ENCODE measurements at regions not wholly inside any gene's neighbourhood (a gene's known extent, or its start where the extent isn't known, plus 50 kb on each side); places are given as distances from the start of the nearest gene placed in this dataset.

DNA sequence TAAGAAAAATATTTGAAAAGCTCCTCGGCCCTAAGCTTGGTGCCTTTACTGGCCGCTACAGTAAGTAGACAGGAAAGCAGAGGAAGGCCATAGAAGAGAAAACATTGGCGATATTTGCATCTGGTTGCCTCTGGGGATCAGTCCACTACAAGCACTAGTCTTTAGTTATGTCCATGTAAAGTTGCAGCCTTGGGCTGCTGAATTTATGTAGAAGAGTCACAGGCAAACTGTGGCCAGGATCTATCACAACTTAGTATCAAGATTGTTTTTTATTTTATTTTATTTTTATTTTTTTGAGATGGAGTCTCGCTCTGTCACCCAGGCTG lies 228.7 kb upstream of the CAMK1G start:
- Histone ChIP-seq H3K4me3 (ENCODE audit: low read depth, low read length) (no peak overlapping the region), H3K36me3 (ENCODE audit: control insufficient read depth in 2 of 2, insufficient read depth in 1 of 2, low read length in 2 of 2) (no peaks in the 10 kb centered on the region), H3K27ac (ENCODE audit: extremely low read depth, low read depth, low read length) (no peak overlapping the region), H3K9me3 (ENCODE audit: control insufficient read depth, insufficient read depth, low read depth, low read length) (no peaks in the 10 kb centered on the region), H3K4me1 (ENCODE audit: control insufficient read depth, insufficient read depth, low read length) (no peaks in the 10 kb centered on the region)
- POLR2A ChIA-PET: no interaction called here
- TF ChIP-seq AEBP2 (tag by site-specific recombination; IDR thresholded peaks at IDR 0.05; ENCODE audit: borderline replicate concordance) (no peak), ZSCAN16 (tag by site-specific recombination; IDR thresholded peaks at IDR 0.05) (no peak)
- CTCF ChIA-PET: interaction anchor here (0.6 to 7.7 kb wide), 46 partner anchors 9 to 1853 kb away, joined by 3 to 45 read pairs (median 4); no protein-coding TSS in a partner anchor

DNA sequence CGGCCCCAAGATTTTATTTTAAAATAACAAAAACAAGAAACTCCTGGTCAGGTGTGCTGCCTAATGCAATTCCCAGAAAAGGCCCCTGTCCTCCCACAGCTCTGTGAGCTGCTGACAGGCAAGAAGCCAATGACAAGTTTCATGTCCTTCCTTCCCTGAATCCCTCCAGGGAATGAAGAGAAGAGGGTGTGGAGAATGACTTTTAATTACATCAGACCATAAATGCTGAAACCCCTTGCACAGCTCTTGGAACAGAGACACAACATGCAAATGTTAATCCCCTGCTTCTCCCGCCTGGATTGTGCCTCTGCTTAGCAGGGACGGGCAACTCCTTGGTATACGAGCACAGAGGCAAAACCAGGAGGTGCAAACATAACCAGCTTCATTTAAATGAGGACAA lies 228.1 kb upstream of the CAMK1G start:
- Histone ChIP-seq H3K9me3 (ENCODE audit: control insufficient read depth, insufficient read depth, low read depth, low read length) (no peaks in the 10 kb centered on the region), H3K4me3 (ENCODE audit: low read depth, low read length) (no peak overlapping the region), H3K4me1 (ENCODE audit: control insufficient read depth, insufficient read depth, low read length) (no peaks in the 10 kb centered on the region), H3K27ac (ENCODE audit: extremely low read depth, low read depth, low read length) (no peak overlapping the region), H3K36me3 (ENCODE audit: control insufficient read depth in 2 of 2, insufficient read depth in 1 of 2, low read length in 2 of 2) (no peaks in the 10 kb centered on the region)
- ChIA-PET POLR2A (no interaction called here), CTCF (interaction anchor here (0.6 to 7.7 kb wide), 12 partner anchors 8 to 1854 kb away, joined by 3 to 45 read pairs (median 6); no protein-coding TSS in a partner anchor)
- TF ChIP-seq ZNF571 (tag by site-specific recombination; IDR thresholded peaks at IDR 0.05) (no peak), ZNF768 (tag by site-specific recombination; IDR thresholded peaks at IDR 0.05) (no peak), ZNF292 (tag by site-specific recombination; IDR thresholded peaks at IDR 0.05; ENCODE audit: borderline replicate concordance, low read depth) (no peak), ZNF501 (tag by site-specific recombination; IDR thresholded peaks at IDR 0.05) (no peak)

DNA sequence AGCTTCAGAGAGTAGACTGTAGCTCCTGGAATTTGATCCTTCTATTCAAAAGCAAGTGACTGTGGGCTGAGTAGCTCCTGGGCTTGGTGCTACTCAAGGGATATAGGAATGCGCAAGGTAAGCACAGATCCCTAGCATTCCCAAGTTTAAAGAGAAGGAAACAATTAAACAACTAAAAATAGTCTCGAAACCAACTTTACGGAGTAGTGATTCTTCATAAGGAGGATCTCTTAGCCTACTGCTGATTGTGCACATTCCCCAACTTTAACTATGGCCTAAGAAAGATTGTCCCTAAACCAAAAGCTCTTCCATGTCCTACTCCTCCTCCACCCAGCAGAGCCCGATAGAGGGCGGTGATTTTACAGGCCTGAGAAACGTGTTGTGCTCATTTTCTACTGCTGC lies 226.5 kb upstream of the CAMK1G start:
- CTCF ChIA-PET: interaction anchor here (0.7 to 7.7 kb wide), 3 partner anchors 9 to 154 kb away, joined by 4 to 45 read pairs (median 7); no protein-coding TSS in a partner anchor
- Histone ChIP-seq H3K4me3 (ENCODE audit: low read depth, low read length) (no peak overlapping the region), H3K9me3 (ENCODE audit: control insufficient read depth, insufficient read depth, low read depth, low read length) (no peaks in the 10 kb centered on the region), H3K36me3 (ENCODE audit: control insufficient read depth in 2 of 2, insufficient read depth in 1 of 2, low read length in 2 of 2) (no peaks in the 10 kb centered on the region), H3K27ac (ENCODE audit: extremely low read depth, low read depth, low read length) (no peak overlapping the region), H3K4me1 (ENCODE audit: control insufficient read depth, insufficient read depth, low read length) (no peaks in the 10 kb centered on the region)
- TF ChIP-seq ZNF561 (tag by site-specific recombination; IDR thresholded peaks at IDR 0.05; ENCODE audit: borderline replicate concordance): no peak
- no peak for TF ChIP-seq BCL6B (tag by site-specific recombination; IDR thresholded peaks at IDR 0.05)
- no peak for TF ChIP-seq ZBTB20 (tag by site-specific recombination; IDR thresholded peaks at IDR 0.05)
- TF ChIP-seq SP2 (tag by site-specific recombination; IDR thresholded peaks at IDR 0.05): no peak
- TF ChIP-seq KLF9 (tag by site-specific recombination; IDR thresholded peaks at IDR 0.05; ENCODE audit: low read depth): no peak
- no peak for TF ChIP-seq ZNF121 (tag by site-specific recombination; IDR thresholded peaks at IDR 0.05)
- no peak for TF ChIP-seq ZNF324 (tag by site-specific recombination; IDR thresholded peaks at IDR 0.05)
- no peak for TF ChIP-seq ZNF155 (tag by site-specific recombination; IDR thresholded peaks at IDR 0.05)
- no peak for TF ChIP-seq ZNF510 (tag by site-specific recombination; IDR thresholded peaks at IDR 0.05; ENCODE audit: insufficient replicate concordance)
- TF ChIP-seq ZNF558 (tag by site-specific recombination; IDR thresholded peaks at IDR 0.05): no peak
- no peak for TF ChIP-seq ZNF2 (tag by site-specific recombination; IDR thresholded peaks at IDR 0.05)
- TF ChIP-seq ZBTB21 (tag by site-specific recombination; IDR thresholded peaks at IDR 0.05): no peak
- no peak for TF ChIP-seq BCL11A (tag by site-specific recombination; IDR thresholded peaks at IDR 0.05; ENCODE audit: low read depth)
- no peak for TF ChIP-seq ZBTB7A (tag by site-specific recombination; IDR thresholded peaks at IDR 0.05; ENCODE audit: low read depth)
- no peak for TF ChIP-seq HOXD13 (CRISPR knock-in tag; IDR thresholded peaks at IDR 0.05; ENCODE audit: borderline replicate concordance)
- TF ChIP-seq ZNF10 (tag by site-specific recombination; IDR thresholded peaks at IDR 0.05): no peak
- no peak for TF ChIP-seq ZNF792 (tag by site-specific recombination; IDR thresholded peaks at IDR 0.05)
- POLR2A ChIA-PET: no interaction called here
